HFFc6 (cell line): ENCODE measurements at regions not wholly inside any gene's neighbourhood (a gene's known extent, or its start where the extent isn't known, plus 50 kb on each side); places are given as distances from the start of the nearest gene placed in this dataset.

ENCODE experiments used
- DNase-seq: peaks from one replicate; pipeline ENCODE4 v3.0.0-alpha.2; 2018
- H3K27ac Mint-ChIP-seq: 2 replicates; pipeline ENCODE4 v1.8.0; 2020; ENCODE audit warnings: mild to moderate bottlenecking, mixed read lengths
- H3K27me3 Mint-ChIP-seq: 2 replicates; pipeline ENCODE4 v1.8.0; 2021; ENCODE audit warnings: mild to moderate bottlenecking, moderate library complexity, mixed read lengths; ENCODE audit not compliant: insufficient read depth
- H3K36me3 Mint-ChIP-seq: 2 replicates; pipeline ENCODE4 v1.8.0; 2021; ENCODE audit warnings: low read depth, mixed read lengths
- H3K4me1 Mint-ChIP-seq: 2 replicates; pipeline ENCODE4 v1.8.0; 2020; ENCODE audit warnings: low read depth, mixed read lengths
- H3K4me3 Mint-ChIP-seq: 2 replicates; pipeline ENCODE4 v1.8.0; 2020; ENCODE audit warnings: mild to moderate bottlenecking, moderate library complexity, mixed read lengths
- H3K9me3 Mint-ChIP-seq: 2 replicates; pipeline ENCODE4 v1.8.0; 2020; ENCODE audit warnings: mild to moderate bottlenecking, mixed read lengths
- CTCF ChIP-seq: fragments of 200-600 bp; sonication (generic); IDR thresholded peaks from 2 replicates; pipeline ENCODE4 v1.5.0; 2021; ENCODE audit warnings: antibody characterized with exemption, mild to moderate bottlenecking

GRCh38 chr1:184294101-184294500, 92.7 kb upstream of the C1orf21 start:
- H3K4me1 Mint-ChIP-seq = peaks cover 42% of the 10 kb centered on the region
- no peak overlapping the region for H3K4me3 Mint-ChIP-seq
- no peak overlapping the region for H3K27ac Mint-ChIP-seq
- peaks cover 7% of the 10 kb centered on the region; the same call in 1 of the 2 replicates for H3K36me3 Mint-ChIP-seq
- no peak for TF ChIP-seq CTCF
- no peak for DNase-seq
- peaks cover 1% of the 10 kb centered on the region for H3K27me3 Mint-ChIP-seq
- peaks cover 10% of the 10 kb centered on the region; the same call in 1 of the 2 replicates for H3K9me3 Mint-ChIP-seq

GRCh38 chr1:184296466-184297243, 90.2 kb upstream of the C1orf21 start:
- peaks cover 1% of the 10 kb centered on the region for H3K27me3 Mint-ChIP-seq
- H3K4me1 Mint-ChIP-seq = peaks cover 64% of the 10 kb centered on the region
- H3K9me3 Mint-ChIP-seq = no peaks in the 10 kb centered on the region
- no peak for TF ChIP-seq CTCF
- no peaks in the 10 kb centered on the region for H3K36me3 Mint-ChIP-seq
- peak overlapping the region; percentile 80 for H3K27ac Mint-ChIP-seq
- H3K4me3 Mint-ChIP-seq = peak overlapping the region; percentile 69
- DNase-seq = peak; percentile 55

- H3K27ac Mint-ChIP-seq = no peak overlapping the region
- peaks cover 1% of the 10 kb centered on the region for H3K27me3 Mint-ChIP-seq
- no peak for TF ChIP-seq CTCF
- DNase-seq = no peak
- H3K4me3 Mint-ChIP-seq = no peak overlapping the region
- peaks cover 58% of the 10 kb centered on the region for H3K4me1 Mint-ChIP-seq
- H3K36me3 Mint-ChIP-seq = no peaks in the 10 kb centered on the region; the same call in 1 of the 2 replicates
- no peaks in the 10 kb centered on the region for H3K9me3 Mint-ChIP-seq
These were observed 89.5 kb upstream of the C1orf21 start for GRCh38 chr1:184297244-184297750.

- Mint-ChIP-seq H3K36me3 (peaks cover 12% of the 10 kb centered on the region), H3K27ac (peak overlapping the region; percentile 81), H3K27me3 (no peaks in the 10 kb centered on the region; the same call in none of the 2 replicates), H3K4me3 (peak overlapping the region; percentile 74), H3K4me1 (peaks cover 62% of the 10 kb centered on the region), H3K9me3 (peaks cover 8% of the 10 kb centered on the region)
- TF ChIP-seq CTCF = no peak
- DNase-seq = no peak
These were observed 88.1 kb upstream of the C1orf21 start for GRCh38 chr1:184298440-184299405.

- H3K4me1 Mint-ChIP-seq = peaks cover 62% of the 10 kb centered on the region
- peaks cover 19% of the 10 kb centered on the region for H3K36me3 Mint-ChIP-seq
- TF ChIP-seq CTCF = no peak
- peak; percentile 92 for DNase-seq
- peak overlapping the region; percentile 55 for H3K4me3 Mint-ChIP-seq
- H3K27me3 Mint-ChIP-seq = no peaks in the 10 kb centered on the region; the same call in none of the 2 replicates
- H3K9me3 Mint-ChIP-seq = peaks cover 11% of the 10 kb centered on the region
- H3K27ac Mint-ChIP-seq = peak overlapping the region; percentile 81
These were observed 87.4 kb upstream of the C1orf21 start for GRCh38 chr1:184299406-184299790.
